ENCODE measurements at regions not wholly inside any gene's neighbourhood (a gene's known extent, or its start where the extent isn't known, plus 50 kb on each side); places are given as distances from the start of the nearest gene placed in this dataset.

- Mint-ChIP-seq H3K4me3 (no peak overlapping the region), H3K9me3 (no peaks in the 10 kb centered on the region), H3K36me3 (no peaks in the 10 kb centered on the region), H3K4me1 (no peaks in the 10 kb centered on the region), H3K27ac (no peak overlapping the region)
- DNase-seq (ENCODE audit: low spot score in 2 of 2) (peak in 1 of 2 donors; percentile 56), ATAC-seq (peak; percentile 79)
Measured at GRCh38 chr15:98442379-98442833, 205.9 kb upstream of the IGF1R start.

- DNase-seq (ENCODE audit: low spot score in 2 of 2) (no peak), ATAC-seq (no peak)
- no peak overlapping the region for H3K4me3 Mint-ChIP-seq
- no peaks in the 10 kb centered on the region for H3K9me3 Mint-ChIP-seq
- no peaks in the 10 kb centered on the region for H3K4me1 Mint-ChIP-seq
- H3K27ac Mint-ChIP-seq: no peak overlapping the region
- no peaks in the 10 kb centered on the region for H3K36me3 Mint-ChIP-seq
Measured at GRCh38 chr15:98442901-98443300, 205.4 kb upstream of the IGF1R start.

GRCh38 chr15:98443526-98443925, 204.8 kb upstream of the IGF1R start:
- DNase-seq (ENCODE audit: low spot score in 2 of 2) (no peak), ATAC-seq (no peak)
- Mint-ChIP-seq H3K36me3 (no peaks in the 10 kb centered on the region), H3K9me3 (no peaks in the 10 kb centered on the region), H3K4me1 (no peaks in the 10 kb centered on the region), H3K27ac (no peak overlapping the region), H3K4me3 (no peak overlapping the region)

- Mint-ChIP-seq H3K4me3 (no peak overlapping the region), H3K27ac (no peak overlapping the region), H3K36me3 (no peaks in the 10 kb centered on the region), H3K9me3 (no peaks in the 10 kb centered on the region), H3K4me1 (no peaks in the 10 kb centered on the region)
- no peak for DNase-seq (ENCODE audit: low spot score in 2 of 2)
- ATAC-seq: no peak
Measured at GRCh38 chr15:98444138-98444537, 204.2 kb upstream of the IGF1R start.

- H3K36me3 Mint-ChIP-seq: no peaks in the 10 kb centered on the region
- no peak overlapping the region for H3K27ac Mint-ChIP-seq
- no peak for ATAC-seq
- H3K9me3 Mint-ChIP-seq: no peaks in the 10 kb centered on the region
- no peaks in the 10 kb centered on the region for H3K4me1 Mint-ChIP-seq
- H3K4me3 Mint-ChIP-seq: no peak overlapping the region
- DNase-seq (ENCODE audit: low spot score in 2 of 2): no peak
Measured at GRCh38 chr15:98445315-98445714, 203.0 kb upstream of the IGF1R start.

GRCh38 chr15:98446083-98446482, 202.3 kb upstream of the IGF1R start:
- ATAC-seq (no peak), DNase-seq (ENCODE audit: low spot score in 2 of 2) (no peak)
- Mint-ChIP-seq H3K36me3 (no peaks in the 10 kb centered on the region), H3K4me1 (no peaks in the 10 kb centered on the region), H3K4me3 (no peak overlapping the region), H3K9me3 (no peaks in the 10 kb centered on the region), H3K27ac (no peak overlapping the region)

- Mint-ChIP-seq H3K4me3 (no peak overlapping the region), H3K4me1 (no peaks in the 10 kb centered on the region), H3K9me3 (no peaks in the 10 kb centered on the region), H3K27ac (no peak overlapping the region), H3K36me3 (no peaks in the 10 kb centered on the region)
- DNase-seq (ENCODE audit: low spot score in 2 of 2): no peak
- ATAC-seq: no peak
Measured at GRCh38 chr15:98447069-98447468, 201.3 kb upstream of the IGF1R start.

GRCh38 chr15:98451236-98451635, 197.1 kb upstream of the IGF1R start:
- Mint-ChIP-seq H3K27ac (no peak overlapping the region), H3K4me3 (no peak overlapping the region), H3K9me3 (no peaks in the 10 kb centered on the region), H3K4me1 (no peaks in the 10 kb centered on the region), H3K36me3 (no peaks in the 10 kb centered on the region)
- ATAC-seq: no peak
- DNase-seq (ENCODE audit: low spot score in 2 of 2): no peak

- Mint-ChIP-seq H3K4me1 (no peaks in the 10 kb centered on the region), H3K4me3 (no peak overlapping the region), H3K36me3 (no peaks in the 10 kb centered on the region), H3K27ac (no peak overlapping the region), H3K9me3 (no peaks in the 10 kb centered on the region)
- no peak for DNase-seq (ENCODE audit: low spot score in 2 of 2)
- ATAC-seq: no peak
Measured at GRCh38 chr15:98452238-98452637, 196.1 kb upstream of the IGF1R start.

GRCh38 chr15:98455904-98456303, 192.4 kb upstream of the IGF1R start:
- DNase-seq (ENCODE audit: low spot score in 2 of 2): no peak
- Mint-ChIP-seq H3K9me3 (no peaks in the 10 kb centered on the region), H3K36me3 (no peaks in the 10 kb centered on the region), H3K27ac (no peak overlapping the region), H3K4me1 (no peaks in the 10 kb centered on the region), H3K4me3 (no peak overlapping the region)
- ATAC-seq: no peak

GRCh38 chr15:98476559-98476958, 171.8 kb upstream of the IGF1R start:
- no peak overlapping the region for H3K27ac Mint-ChIP-seq
- H3K4me1 Mint-ChIP-seq: no peaks in the 10 kb centered on the region
- ATAC-seq: no peak

GRCh38 chr15:98480844-98481243, 167.5 kb upstream of the IGF1R start:
- Mint-ChIP-seq H3K4me3 (no peak overlapping the region), H3K4me1 (no peaks in the 10 kb centered on the region), H3K27ac (no peak overlapping the region), H3K9me3 (peaks cover 14% of the 10 kb centered on the region), H3K36me3 (no peaks in the 10 kb centered on the region)
- DNase-seq (ENCODE audit: low spot score in 2 of 2) (no peak), ATAC-seq (no peak)

More at GRCh38 chr15:98476559-98476958, 171.8 kb upstream of the IGF1R start:
- no peak for DNase-seq (ENCODE audit: low spot score in 2 of 2)
- Mint-ChIP-seq H3K9me3 (peaks cover 17% of the 10 kb centered on the region), H3K36me3 (no peaks in the 10 kb centered on the region), H3K4me3 (no peak overlapping the region)

- DNase-seq (ENCODE audit: low spot score in 2 of 2): no peak
- ATAC-seq: no peak
Measured at GRCh38 chr15:98483575-98484130, 164.7 kb upstream of the IGF1R start.

GRCh38 chr15:98484914-98485313, 163.4 kb upstream of the IGF1R start:
- H3K4me1 Mint-ChIP-seq: no peaks in the 10 kb centered on the region
- no peak overlapping the region for H3K27ac Mint-ChIP-seq
- no peak for DNase-seq (ENCODE audit: low spot score in 2 of 2)
- H3K36me3 Mint-ChIP-seq: no peaks in the 10 kb centered on the region
- ATAC-seq: no peak
- H3K4me3 Mint-ChIP-seq: no peak overlapping the region
- no peaks in the 10 kb centered on the region for H3K9me3 Mint-ChIP-seq

More at GRCh38 chr15:98483575-98484130, 164.7 kb upstream of the IGF1R start:
- Mint-ChIP-seq H3K36me3 (no peaks in the 10 kb centered on the region), H3K9me3 (peaks cover 3% of the 10 kb centered on the region), H3K4me1 (no peaks in the 10 kb centered on the region), H3K4me3 (no peak overlapping the region), H3K27ac (no peak overlapping the region)

GRCh38 chr15:98485451-98485850, 162.9 kb upstream of the IGF1R start:
- DNase-seq (ENCODE audit: low spot score in 2 of 2) (no peak), ATAC-seq (no peak)
- Mint-ChIP-seq H3K4me1 (no peaks in the 10 kb centered on the region), H3K4me3 (no peak overlapping the region), H3K27ac (no peak overlapping the region), H3K9me3 (no peaks in the 10 kb centered on the region), H3K36me3 (no peaks in the 10 kb centered on the region)

- H3K9me3 Mint-ChIP-seq: no peaks in the 10 kb centered on the region
- no peak for DNase-seq (ENCODE audit: low spot score in 2 of 2)
- H3K4me1 Mint-ChIP-seq: no peaks in the 10 kb centered on the region
- H3K36me3 Mint-ChIP-seq: no peaks in the 10 kb centered on the region
- no peak overlapping the region for H3K27ac Mint-ChIP-seq
- no peak overlapping the region for H3K4me3 Mint-ChIP-seq
- no peak for ATAC-seq
Measured at GRCh38 chr15:98493966-98494511, 154.3 kb upstream of the IGF1R start.

Measured in stimulated activated effector memory CD8-positive, alpha-beta T cell treated with anti-CD3 and anti-CD28 coated beads, Interleukin-12 subunit alpha, Interleukin-12 subunit beta, amount 100 ng/mL, for 72 hours (primary cell).